Gastroesophageal sphincter (tissue), 3 donors: ENCODE measurements at regions not wholly inside any gene's neighbourhood (a gene's known extent, or its start where the extent isn't known, plus 50 kb on each side); places are given as distances from the start of the nearest gene placed in this dataset.

Experiments used
- CTCF ChIP-seq, 4 experiments: fragments of 200-600 bp in 2 of 4; fragments of 450-650 bp in 2 of 4; sonication (generic) in 1 of 4; IDR thresholded peaks; one replicate each; pipeline ENCODE4 v1.5.1; 2017 to 2019; ENCODE audit warnings: antibody characterized with exemption in 4 of 4, mild to moderate bottlenecking in 2 of 4, moderate library complexity in 2 of 4
- POLR2A ChIP-seq, 2 donors: fragments of 450-650 bp; IDR thresholded peaks; one replicate each; pipeline ENCODE4 v1.6.1; 2017; ENCODE audit warnings: antibody characterized with exemption in 2 of 2, mild to moderate bottlenecking in 2 of 2, moderate library complexity in 1 of 2
- POLR2AphosphoS5 ChIP-seq: sonication (generic); formaldehyde crosslinking; IDR thresholded peaks from one replicate; pipeline ENCODE4 v1.6.1; 2017; ENCODE audit warnings: antibody characterized with exemption

DNA sequence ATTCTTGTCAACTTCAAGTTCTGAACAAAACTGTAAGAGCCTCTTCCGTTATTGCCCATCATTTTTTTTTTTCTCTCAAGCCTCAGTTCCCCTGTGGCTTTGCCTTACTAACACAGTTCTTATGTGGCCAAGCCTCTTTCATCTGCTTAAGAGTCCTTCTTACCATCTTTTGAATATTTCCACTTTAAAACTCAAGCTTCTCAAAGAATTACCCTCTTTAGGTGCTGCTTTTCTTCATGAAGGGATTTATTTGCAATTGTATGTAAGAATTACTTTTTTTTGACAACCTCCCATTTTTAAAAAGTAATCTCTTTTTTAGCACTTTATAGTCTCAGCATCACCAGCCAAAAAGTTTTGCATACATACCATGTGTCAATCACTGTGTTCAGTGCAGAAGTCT lies 240.2 kb upstream of the RMST start:
- no peak for TF ChIP-seq POLR2AphosphoS5
- no peak for TF ChIP-seq CTCF (IDR thresholded peaks at IDR 0.05)
- TF ChIP-seq POLR2A (IDR thresholded peaks at IDR 0.05) = no peak
